H1 (cell line): ENCODE measurements at regions not wholly inside any gene's neighbourhood (a gene's known extent, or its start where the extent isn't known, plus 50 kb on each side); places are given as distances from the start of the nearest gene placed in this dataset.

ENCODE experiments used
- JUN ChIP-seq: IDR thresholded peaks from 2 replicates; pipeline ENCODE4 v1.6.1; 2011; ENCODE audit warnings: low read depth, mild to moderate bottlenecking, improper control_type of control experiment, low read length
- MAFK ChIP-seq: IDR thresholded peaks from 2 replicates; pipeline ENCODE4 v1.6.1; 2012; ENCODE audit warnings: low read depth, mild to moderate bottlenecking, improper control_type of control experiment, low read length
- SRF ChIP-seq: IDR thresholded peaks from 2 replicates; pipeline ENCODE4 v1.6.1; 2011; ENCODE audit warnings: mild to moderate bottlenecking, low read depth, low read length, moderate library complexity

DNA sequence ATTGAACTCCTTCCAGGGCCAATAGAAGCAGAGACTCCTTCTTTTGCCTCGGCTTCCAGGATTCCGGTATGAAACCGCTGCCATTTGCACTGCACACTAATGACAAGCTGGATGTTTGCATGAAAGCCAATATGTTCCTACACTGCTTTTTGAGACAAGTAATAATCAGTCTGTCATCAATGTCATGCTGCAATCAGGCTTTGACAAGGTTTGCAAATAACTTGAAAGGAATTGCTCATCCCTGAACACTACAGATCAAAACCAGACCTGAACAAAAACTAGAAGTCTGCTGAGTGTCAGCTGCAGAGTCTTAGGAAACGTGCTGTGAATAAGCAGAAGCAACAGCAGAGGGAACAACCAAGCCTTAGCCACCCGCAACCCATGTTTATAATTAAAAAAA, 720.7 kb upstream of the CXADR start (continued):
- TF ChIP-seq JUN (no peak), SRF (no peak), MAFK (no peak)
- TF ChIP-seq, all 59 proteins: peak for 0
